Adipocyte (in vitro differentiated cells): ENCODE measurements at regions not wholly inside any gene's neighbourhood (a gene's known extent, or its start where the extent isn't known, plus 50 kb on each side); places are given as distances from the start of the nearest gene placed in this dataset.
"Not testable (repeated sequence)": the region's sequence is repeated elsewhere in the genome, so short reads cannot be mapped to it uniquely, and the experiment has no call there.

Experiments
- DNase-seq: peaks from one replicate; pipeline ENCODE4 v3.0.0-alpha.2; 2015; ENCODE audit warnings: low read depth
- H3K27me3 ChIP-seq: replicated peaks from 2 replicates; pipeline ENCODE4 v1.7.0; 2013; ENCODE audit warnings: mild to moderate bottlenecking, low read length, moderate library complexity; ENCODE audit not compliant: control insufficient read depth, insufficient read depth
- H3K36me3 ChIP-seq: 2 replicates; pipeline ENCODE4 v1.7.0; 2013; ENCODE audit warnings: low read length, mild to moderate bottlenecking, moderate library complexity; ENCODE audit not compliant: control insufficient read depth, insufficient read depth, severe bottlenecking
- H3K4me1 ChIP-seq: 2 replicates; pipeline ENCODE4 v1.7.0; 2013; ENCODE audit warnings: mild to moderate bottlenecking, low read length, moderate library complexity; ENCODE audit not compliant: control insufficient read depth, insufficient read depth
- H3K4me3 ChIP-seq: 2 replicates; pipeline ENCODE4 v1.7.0; 2013; ENCODE audit warnings: mild to moderate bottlenecking, low read length, moderate library complexity
- H3K9ac ChIP-seq: 2 replicates; pipeline ENCODE4 v1.7.0; 2013; ENCODE audit warnings: mild to moderate bottlenecking, low read length, moderate library complexity
- H3K9me3 ChIP-seq: 2 replicates; pipeline ENCODE4 v1.7.0; 2013; ENCODE audit warnings: mild to moderate bottlenecking, low read length, moderate library complexity; ENCODE audit not compliant: control insufficient read depth

- Histone ChIP-seq H3K9ac (no peak overlapping the region), H3K36me3 (no peaks in the 10 kb centered on the region), H3K4me1 (no peaks in the 10 kb centered on the region), H3K9me3 (no peaks in the 10 kb centered on the region), H3K4me3 (no peak overlapping the region), H3K27me3 (no peaks in the 10 kb centered on the region)
- no peak for DNase-seq
Observed at GRCh38 chr7:94174956-94175355, 170.8 kb upstream of the BET1 start.

- Histone ChIP-seq H3K4me1 (no peaks in the 10 kb centered on the region), H3K4me3 (no peak overlapping the region), H3K27me3 (no peaks in the 10 kb centered on the region), H3K9me3 (no peaks in the 10 kb centered on the region), H3K9ac (no peak overlapping the region), H3K36me3 (no peaks in the 10 kb centered on the region)
- DNase-seq: no peak
Observed at GRCh38 chr7:94176694-94177200, 172.6 kb upstream of the BET1 start.

- no peaks in the 10 kb centered on the region for H3K36me3 ChIP-seq
- no peak overlapping the region for H3K9ac ChIP-seq
- H3K4me3 ChIP-seq: no peak overlapping the region
- no peak for DNase-seq
- no peaks in the 10 kb centered on the region for H3K27me3 ChIP-seq
- no peaks in the 10 kb centered on the region for H3K9me3 ChIP-seq
- H3K4me1 ChIP-seq: peaks cover 6% of the 10 kb centered on the region
Observed at GRCh38 chr7:94177441-94177840, 173.3 kb upstream of the BET1 start.

GRCh38 chr7:94178230-94178629 lies 174.1 kb upstream of the BET1 start:
- Histone ChIP-seq H3K9ac (no peak overlapping the region), H3K36me3 (no peaks in the 10 kb centered on the region), H3K9me3 (no peaks in the 10 kb centered on the region), H3K27me3 (no peaks in the 10 kb centered on the region), H3K4me1 (peaks cover 14% of the 10 kb centered on the region), H3K4me3 (no peak overlapping the region)
- DNase-seq: no peak

- Histone ChIP-seq H3K27me3 (no peaks in the 10 kb centered on the region), H3K9ac (no peak overlapping the region)
Observed at GRCh38 chr7:94179466-94179865, 175.3 kb upstream of the BET1 start.

GRCh38 chr7:94182066-94182465 lies 177.9 kb upstream of the BET1 start:
- peak; percentile 76 for DNase-seq
- H3K4me1 ChIP-seq: peaks cover 24% of the 10 kb centered on the region

More at GRCh38 chr7:94179466-94179865, 175.3 kb upstream of the BET1 start:
- Histone ChIP-seq H3K9me3 (no peaks in the 10 kb centered on the region), H3K36me3 (no peaks in the 10 kb centered on the region), H3K4me1 (peaks cover 24% of the 10 kb centered on the region), H3K4me3 (no peak overlapping the region)
- no peak for DNase-seq

GRCh38 chr7:94182721-94183120 lies 178.6 kb upstream of the BET1 start:
- peak; percentile 49 for DNase-seq

More at GRCh38 chr7:94182066-94182465, 177.9 kb upstream of the BET1 start:
- Histone ChIP-seq H3K9me3 (no peaks in the 10 kb centered on the region), H3K36me3 (no peaks in the 10 kb centered on the region), H3K9ac (no peak overlapping the region), H3K4me3 (no peak overlapping the region), H3K27me3 (no peaks in the 10 kb centered on the region)

GRCh38 chr7:94183289-94183749 lies 179.2 kb upstream of the BET1 start:
- DNase-seq: peak; percentile 98
- Histone ChIP-seq H3K4me1 (peaks cover 24% of the 10 kb centered on the region), H3K27me3 (no peaks in the 10 kb centered on the region), H3K9me3 (no peaks in the 10 kb centered on the region), H3K9ac (peak overlapping the region; percentile 73), H3K4me3 (peak overlapping the region; percentile 39), H3K36me3 (no peaks in the 10 kb centered on the region)

More at GRCh38 chr7:94182721-94183120, 178.6 kb upstream of the BET1 start:
- H3K4me3 ChIP-seq: peak overlapping the region; percentile 39
- no peaks in the 10 kb centered on the region for H3K27me3 ChIP-seq
- no peaks in the 10 kb centered on the region for H3K36me3 ChIP-seq
- peaks cover 24% of the 10 kb centered on the region for H3K4me1 ChIP-seq
- H3K9ac ChIP-seq: peak overlapping the region; percentile 73
- H3K9me3 ChIP-seq: no peaks in the 10 kb centered on the region

- no peaks in the 10 kb centered on the region for H3K36me3 ChIP-seq
- peak; percentile 41 for DNase-seq
- no peaks in the 10 kb centered on the region for H3K27me3 ChIP-seq
- no peaks in the 10 kb centered on the region for H3K9me3 ChIP-seq
- H3K4me1 ChIP-seq: peaks cover 24% of the 10 kb centered on the region
- H3K9ac ChIP-seq: peak overlapping the region; percentile 55
- peak overlapping the region; percentile 12 for H3K4me3 ChIP-seq
Observed at GRCh38 chr7:94183891-94184290, 179.7 kb upstream of the BET1 start.

- H3K9ac ChIP-seq: no peak overlapping the region
- no peaks in the 10 kb centered on the region for H3K27me3 ChIP-seq
- DNase-seq: no peak
- H3K4me3 ChIP-seq: no peak overlapping the region
- no peaks in the 10 kb centered on the region for H3K9me3 ChIP-seq
- H3K36me3 ChIP-seq: no peaks in the 10 kb centered on the region
- H3K4me1 ChIP-seq: peaks cover 19% of the 10 kb centered on the region
Observed at GRCh38 chr7:94188350-94188749, 184.2 kb upstream of the BET1 start.

- DNase-seq: peak; percentile 92
- Histone ChIP-seq H3K4me3 (no peak overlapping the region), H3K4me1 (peaks cover 9% of the 10 kb centered on the region), H3K36me3 (no peaks in the 10 kb centered on the region), H3K27me3 (no peaks in the 10 kb centered on the region), H3K9me3 (no peaks in the 10 kb centered on the region), H3K9ac (no peak overlapping the region)
Observed at GRCh38 chr7:94190599-94191061, 186.5 kb upstream of the BET1 start.

GRCh38 chr7:94194426-94194825 lies 190.3 kb upstream of the BET1 start:
- DNase-seq, H3K4me1 ChIP-seq: not testable (repeated sequence)

More at GRCh38 chr7:94194426-94194825, 190.3 kb upstream of the BET1 start:
- not testable (repeated sequence) for H3K27me3 ChIP-seq, H3K9me3 ChIP-seq, H3K4me3 ChIP-seq, H3K9ac ChIP-seq, H3K36me3 ChIP-seq
